ENCODE measurements at regions not wholly inside any gene's neighbourhood (a gene's known extent, or its start where the extent isn't known, plus 50 kb on each side); places are given as distances from the start of the nearest gene placed in this dataset.

DNA sequence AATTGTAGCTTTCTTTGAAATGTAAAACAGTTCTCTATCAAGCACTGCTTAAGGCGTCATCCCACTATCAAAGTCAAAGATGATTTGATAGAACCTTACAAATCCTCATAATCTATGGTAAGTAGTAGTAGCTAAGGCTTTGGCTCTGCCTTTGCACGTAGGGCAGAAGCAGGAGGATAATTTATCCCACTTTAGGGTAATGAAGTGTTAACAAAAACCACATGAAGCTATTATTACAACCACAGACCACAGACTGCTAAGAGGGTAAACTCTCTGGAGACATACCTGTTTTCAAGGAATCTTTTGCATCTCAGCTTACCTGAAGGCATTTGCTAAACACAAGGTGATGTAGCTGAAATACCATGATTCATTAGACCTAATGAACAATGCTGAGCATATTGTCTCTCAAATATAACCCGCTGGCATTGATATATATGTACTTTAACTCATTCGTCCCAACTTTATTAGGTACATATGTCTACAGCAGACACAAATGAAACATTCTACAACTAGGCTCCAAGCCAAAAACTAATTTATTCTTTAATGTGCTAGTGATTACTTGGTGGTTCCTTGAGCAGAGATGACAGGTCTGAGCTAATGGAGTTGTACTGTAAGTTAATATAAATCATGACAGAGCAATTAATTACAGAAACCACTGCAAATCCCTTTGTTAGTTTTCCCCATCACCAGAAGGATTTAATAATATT lies 368.8 kb downstream of the ETNK1 start:
- DNase-seq = peak; percentile 36

DNA sequence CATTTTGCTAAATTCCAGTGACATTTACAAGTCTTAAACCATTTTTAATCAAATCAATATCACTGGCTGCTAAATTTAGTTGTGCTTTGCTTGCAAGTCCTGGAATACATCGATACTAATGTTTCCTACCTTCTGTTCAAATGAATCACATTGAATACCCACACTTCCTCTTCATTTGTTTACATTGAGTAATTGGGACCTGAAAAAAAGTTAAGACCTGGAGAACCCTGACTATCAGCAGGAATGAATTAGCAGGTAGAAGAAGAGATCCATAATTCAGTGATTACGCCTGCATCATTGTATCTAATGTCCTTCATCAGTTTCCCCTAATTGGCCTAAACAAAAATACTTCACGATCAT lies 369.3 kb downstream of the ETNK1 start:
- no peak for DNase-seq

DNA sequence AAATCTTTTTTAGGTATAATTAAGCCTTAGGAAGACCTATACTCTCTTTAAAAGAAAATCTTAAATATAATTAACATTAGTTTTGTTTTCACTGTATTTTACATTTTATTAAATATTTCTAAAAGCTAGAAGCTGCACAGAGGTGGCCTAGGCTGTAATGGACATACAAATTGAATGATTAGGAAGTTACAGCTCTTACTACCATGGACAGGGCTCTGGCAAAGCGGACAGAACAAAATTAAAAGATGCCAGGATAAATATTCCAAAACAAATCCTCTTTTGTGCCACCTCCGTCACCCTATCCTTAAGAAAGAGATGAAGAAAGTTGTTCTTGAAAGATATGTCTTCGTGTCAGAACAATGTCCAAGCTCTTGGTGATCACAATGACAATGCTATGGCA lies 376.5 kb downstream of the ETNK1 start:
- no peak for DNase-seq

DNA sequence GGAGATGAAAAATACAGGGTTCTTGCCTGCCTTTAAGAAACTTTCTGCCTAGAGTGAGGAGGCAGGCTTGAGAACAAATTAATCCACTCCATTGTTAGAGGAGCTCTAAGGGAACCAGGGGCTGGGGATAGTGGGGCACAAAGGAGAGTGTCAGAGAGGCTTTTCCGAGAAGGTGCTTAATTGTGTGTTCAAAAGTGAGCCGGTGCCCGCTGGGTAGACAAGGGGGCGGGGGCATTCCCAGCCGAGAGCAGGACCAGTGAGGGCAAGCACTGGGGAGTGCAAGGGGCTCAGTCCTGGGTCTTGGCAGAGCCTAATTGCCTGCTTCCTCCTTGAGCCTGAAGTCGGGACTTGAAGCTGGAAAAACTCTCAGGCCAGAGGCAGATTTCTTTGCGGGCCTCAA lies 377.4 kb downstream of the ETNK1 start:
- no peak for DNase-seq

DNA sequence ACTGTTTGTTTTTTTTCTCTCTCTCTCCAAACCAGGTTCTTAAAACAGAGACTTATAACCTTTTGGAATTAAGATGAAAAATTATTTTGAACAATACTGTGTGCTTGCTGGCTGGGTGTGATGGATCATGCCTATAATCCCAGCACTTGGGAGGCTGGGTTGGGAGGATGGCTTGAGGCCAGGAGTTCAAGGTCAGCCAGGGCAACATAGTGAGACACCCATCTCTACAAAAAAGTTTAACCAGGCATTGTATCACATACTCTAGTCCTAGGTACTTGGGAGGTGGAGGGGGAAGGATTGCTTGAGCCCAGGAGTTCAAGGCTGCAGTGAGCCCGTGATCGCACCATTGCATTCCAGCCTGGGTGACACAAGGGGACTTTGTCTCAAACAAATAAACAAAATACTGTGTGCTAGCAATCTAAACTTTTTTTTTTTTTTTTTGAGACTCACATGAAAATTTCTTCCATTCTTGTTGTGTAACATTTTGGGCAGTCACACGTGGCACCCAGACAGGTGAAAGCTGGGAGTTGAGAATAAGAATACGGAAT lies 379.6 kb downstream of the ETNK1 start:
- no peak for DNase-seq

DNA sequence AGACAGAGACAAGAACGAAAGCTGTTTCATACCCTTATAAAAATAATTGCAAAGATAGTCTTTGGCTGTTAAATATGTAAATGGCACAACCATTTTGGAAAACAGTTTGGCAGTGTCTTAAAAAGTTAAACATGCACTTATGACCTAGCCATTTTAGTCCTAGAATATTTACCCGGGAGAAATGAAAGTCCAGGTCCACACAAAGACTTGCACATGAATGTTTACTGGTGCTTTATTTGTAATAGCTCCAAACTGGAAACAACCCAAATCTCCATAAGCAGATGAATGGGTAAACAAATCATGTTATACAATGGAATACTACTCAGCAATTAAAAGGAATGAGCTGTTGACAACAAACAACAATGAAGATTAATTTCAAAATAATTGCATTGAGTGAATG lies 380.4 kb downstream of the ETNK1 start:
- no peak for DNase-seq

DNA sequence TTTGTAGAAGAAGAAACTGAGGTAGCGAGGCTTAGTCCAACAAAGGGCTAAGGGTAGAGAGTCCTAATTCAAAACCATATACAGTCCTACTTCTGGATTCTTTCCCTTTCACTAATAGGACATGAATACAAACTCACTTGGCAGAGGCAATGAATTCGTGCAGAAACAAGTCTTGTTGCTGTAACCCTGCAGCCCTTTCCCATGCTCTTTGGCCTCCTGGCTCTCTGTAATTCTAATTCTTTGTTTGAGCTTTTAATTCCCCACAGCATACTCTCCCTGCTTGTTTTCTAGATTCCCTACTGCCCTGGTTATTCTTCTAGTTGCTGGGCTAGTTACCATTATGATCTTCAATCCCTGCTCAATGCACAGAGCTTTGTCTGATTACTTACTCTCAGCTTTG lies 381.4 kb downstream of the ETNK1 start:
- no peak for DNase-seq

DNA sequence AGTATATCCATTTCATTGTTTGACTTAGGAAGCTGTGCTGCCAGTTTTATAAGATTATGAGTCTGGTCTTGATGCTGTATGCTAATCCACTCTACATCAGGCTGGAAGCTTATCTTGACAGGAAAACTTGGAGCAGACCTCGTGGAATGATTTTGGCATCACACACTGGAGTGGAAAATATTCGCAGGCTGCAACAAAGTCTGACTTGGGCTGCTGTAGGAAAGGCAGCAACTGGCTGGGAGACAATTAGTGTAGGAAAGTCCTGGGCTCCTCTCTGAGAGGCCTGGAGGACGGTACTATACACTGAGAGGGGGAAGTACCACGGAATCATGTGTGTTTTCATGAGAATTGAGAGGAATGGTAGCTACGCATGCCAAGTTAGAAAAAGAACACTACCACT lies 383.7 kb downstream of the ETNK1 start:
- DNase-seq = no peak

DNA sequence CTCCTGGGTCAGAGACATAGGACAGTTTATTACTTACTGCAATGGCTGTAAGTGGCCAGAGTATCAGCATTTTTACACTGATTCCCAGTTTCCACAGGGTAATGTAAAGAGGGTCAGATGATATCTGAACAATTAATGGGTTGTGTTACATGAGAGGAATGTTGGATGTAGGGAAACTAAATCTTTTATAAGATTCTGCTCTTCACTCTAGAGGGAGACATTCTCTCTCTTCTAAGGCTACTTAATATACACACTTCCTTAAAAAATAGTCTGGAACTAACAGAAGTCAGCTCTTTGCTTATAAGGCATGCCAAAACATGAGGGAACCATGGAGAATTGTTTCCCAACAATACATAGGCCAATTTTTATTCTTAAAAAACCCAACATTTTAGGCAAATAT lies 389.8 kb downstream of the ETNK1 start:
- DNase-seq = no peak

DNA sequence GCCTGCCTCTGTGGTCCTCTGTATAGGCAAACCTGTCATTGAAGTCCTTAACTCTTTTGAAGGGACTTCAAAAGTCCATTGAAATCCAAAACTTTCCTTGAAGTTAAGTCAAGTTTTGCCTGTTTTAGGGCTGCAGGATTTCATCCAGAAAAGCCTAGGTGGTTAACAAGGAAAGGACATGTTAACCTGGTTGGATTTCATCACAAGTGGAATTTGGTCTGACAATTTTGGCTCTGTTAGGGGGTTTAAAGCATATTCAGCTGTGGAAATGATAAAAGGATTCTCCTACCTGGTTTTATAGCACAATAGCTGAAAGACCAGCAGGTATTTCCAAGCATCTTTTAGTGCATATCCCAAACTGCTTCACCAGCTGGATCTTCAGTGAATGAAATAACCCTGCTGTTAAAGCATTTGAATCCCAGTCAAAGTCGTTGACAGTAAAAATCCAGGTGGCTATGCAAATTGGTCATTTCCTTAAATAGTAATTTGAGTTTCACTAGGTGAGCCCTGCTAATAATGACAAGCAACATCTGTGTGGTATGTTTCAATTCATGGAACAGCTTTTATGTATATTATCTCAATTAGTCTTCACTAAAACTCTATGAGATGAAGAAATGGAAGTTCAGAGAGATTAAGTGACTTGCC lies 400.5 kb downstream of the ETNK1 start:
- DNase-seq = no peak

DNA sequence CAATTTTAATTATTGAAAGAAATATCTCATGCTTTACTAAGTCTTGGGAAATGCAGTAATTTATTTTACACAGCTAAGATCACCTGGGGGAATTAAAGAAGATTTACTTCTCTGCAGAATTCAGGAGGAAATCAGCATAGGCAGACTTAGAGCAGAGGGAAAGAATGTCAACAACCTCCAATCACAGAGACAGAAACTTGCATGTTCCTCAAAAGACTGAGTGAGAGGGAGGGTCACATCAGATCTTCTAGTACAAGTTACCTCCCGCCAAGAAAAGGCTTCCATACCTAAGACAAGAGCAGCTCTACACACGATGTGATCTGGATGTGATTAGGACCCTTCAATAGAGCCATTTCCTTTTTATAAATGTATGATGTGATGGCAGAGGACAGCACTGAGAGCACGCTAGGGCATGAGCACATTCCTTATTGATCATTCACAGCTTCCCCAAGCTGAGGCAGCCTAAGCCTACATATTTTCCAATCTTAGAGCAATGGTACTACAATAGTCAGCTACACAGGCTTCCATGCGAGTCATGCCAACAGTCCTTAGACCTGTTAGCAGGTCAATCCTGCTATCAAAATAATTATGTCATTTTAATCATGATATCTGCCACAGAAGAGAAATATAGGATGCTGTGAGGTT lies 403.3 kb downstream of the ETNK1 start:
- DNase-seq = no peak

DNA sequence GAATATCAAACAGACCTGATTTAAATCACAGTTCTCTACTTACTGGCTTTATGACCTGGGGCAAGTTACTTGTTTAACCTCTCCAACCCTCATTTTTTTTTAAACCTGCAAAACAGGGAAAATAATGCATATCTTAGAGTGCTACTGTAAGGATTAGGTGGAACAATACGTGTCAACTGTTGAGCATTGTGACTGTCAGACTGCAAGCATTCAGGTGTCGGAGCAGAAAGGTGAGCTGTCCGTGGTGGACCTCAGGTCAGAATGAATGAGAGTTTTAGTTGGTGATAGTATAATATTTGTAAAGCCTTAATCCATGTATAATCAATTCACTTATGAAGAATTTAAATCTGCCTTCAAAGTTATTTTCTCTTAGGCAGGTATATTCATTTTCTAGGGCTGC lies 404.2 kb downstream of the ETNK1 start:
- DNase-seq = no peak

DNA sequence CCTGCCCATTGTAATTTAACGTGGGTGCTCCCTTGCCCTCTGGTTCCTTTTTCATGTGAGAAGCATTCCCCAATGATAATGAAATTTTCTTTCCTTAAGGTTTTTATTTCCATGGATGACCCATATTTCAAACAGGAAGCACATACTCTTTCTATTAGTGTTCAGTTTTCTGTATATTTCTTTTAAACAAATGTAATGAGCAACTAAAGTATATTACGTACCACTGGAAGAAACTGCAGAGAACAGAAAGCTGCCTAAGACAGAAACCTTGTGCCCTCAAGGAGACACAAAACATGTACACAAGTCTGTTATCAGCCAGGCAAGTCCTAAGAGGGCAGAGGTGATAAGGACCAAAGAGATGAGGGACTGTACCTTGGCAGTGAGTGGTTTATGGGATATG lies 414.9 kb downstream of the ETNK1 start:
- no peak for DNase-seq

DNA sequence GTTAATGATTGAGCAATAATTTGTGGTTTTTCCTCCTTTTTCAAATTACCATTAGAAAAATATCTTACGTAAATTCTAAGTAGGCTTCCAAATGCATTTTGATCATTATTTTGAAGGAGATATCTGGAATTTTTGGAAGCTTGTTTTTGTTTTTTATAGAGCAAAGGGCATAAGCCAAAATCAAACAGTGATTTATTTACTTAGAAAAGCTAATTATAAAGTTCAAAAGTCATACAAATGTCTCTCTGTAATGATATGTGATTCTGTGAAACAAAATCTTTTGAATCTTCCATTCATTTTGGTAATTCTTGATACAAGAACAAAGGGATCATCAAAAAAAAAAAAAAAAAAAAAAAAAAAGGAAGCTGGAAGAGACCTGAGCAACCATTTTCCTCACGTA lies 416.8 kb downstream of the ETNK1 start:
- no peak for DNase-seq

DNA sequence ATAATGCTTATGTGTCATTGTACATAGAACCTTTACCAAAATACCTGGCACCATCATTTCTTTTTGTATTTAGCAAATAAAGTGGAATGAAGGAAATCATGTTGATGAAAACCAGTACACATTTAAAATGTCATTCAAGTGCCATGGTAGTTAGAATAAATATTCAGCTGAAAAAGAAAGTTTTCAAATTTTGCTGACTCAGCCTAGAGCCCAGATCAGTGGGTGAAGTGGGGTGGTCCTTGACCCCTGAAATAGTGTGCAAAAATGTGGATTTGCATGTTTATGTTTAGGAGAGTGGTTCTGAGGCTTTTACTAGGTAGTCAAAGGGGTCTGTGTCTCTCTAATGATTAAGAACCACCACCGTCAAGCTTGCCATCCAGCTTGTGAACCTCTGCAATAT lies 418.7 kb downstream of the ETNK1 start:
- no peak for DNase-seq

DNA sequence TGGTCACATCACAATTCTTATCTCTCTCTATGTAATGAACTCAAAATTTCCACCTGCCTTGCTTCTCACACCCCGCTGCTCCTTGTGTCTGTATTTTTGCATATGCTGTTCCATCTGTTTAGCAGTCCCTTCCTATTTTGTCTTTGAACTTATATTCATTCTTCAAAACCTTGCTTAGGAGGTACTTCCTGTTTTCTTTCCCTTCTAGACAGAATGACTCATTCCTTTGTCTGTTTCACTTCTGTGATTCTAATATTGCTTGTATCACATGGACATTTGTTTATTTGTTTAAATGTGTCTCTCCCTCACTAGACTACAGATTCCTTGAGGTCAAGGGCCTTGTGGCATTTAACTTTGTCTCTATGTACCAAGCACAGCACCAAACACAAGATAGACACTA lies 424.2 kb downstream of the ETNK1 start:
- DNase-seq = no peak

DNA sequence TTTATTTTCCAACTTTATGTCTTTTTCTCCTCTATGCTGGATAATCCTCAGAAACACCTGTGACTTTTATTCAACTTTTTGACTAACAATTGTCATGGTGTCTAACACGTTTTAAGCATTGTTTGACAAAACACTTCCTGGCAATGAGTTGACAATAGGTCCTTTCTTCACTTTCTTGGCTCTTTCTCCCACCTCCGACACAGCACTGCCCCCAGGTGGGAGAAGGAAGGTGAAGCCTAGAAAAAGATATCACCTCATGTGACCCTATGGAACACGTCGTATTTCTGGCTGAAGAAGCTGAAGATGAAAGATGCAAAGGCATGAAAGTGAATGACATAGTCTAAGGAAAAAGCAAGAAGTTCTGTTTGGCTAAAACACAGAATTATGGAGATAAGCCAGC lies 430.0 kb downstream of the ETNK1 start:
- DNase-seq = peak; percentile 12

DNA sequence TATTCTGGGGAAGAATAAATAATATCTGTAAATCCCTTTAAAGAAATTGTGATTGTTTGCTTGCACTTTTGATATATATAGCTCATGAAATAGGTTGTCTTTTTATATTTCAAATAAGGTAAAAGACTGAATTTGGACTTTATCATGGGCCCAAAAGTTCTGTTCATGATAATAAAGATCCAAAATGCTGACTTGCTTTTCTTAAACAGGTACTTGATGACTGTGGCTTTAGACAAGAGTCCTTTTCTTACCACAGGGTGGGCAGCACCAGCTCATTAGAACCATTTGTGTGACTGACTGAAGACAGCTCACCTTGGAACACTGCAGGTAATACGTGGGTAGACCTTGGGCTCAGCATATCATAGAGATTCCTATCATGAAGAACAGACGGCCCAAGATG lies 432.6 kb downstream of the ETNK1 start:
- no peak for DNase-seq

DNA sequence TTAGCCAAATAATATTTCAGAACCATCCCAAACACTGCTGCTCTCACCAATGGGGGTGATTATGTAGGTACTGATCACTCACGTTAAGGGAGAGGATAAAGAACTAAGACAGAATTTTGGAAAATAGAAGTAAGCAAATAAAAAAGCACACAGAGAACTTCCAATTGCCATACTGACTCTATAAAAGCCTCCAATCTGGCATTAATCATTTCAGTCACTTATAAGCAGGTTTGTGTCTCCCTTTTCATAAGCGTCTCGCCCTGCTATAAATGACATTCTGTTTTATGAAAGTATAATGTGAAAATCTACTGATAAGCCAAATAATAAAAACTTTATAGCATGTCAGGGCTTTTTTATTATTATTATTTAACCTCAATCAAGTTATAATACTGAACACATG lies 435.2 kb downstream of the ETNK1 start:
- no peak for DNase-seq

DNA sequence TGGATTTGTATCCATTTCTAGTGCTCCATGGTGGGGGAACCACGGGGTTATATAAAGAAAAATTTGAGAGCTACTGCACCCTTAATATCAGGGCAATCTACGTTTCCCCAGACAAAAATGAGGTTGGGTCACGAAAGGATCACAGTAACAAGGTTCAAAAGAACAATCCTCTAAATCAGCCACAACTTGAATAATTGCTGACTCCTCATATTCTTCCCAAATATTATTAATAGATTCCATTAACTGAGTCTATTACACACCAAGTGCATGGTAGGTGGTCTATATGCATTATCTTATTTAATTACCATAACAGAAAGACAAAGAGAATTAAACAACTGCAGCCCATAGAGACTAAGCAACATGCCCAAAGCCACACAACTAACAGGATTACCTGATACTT lies 438.2 kb downstream of the ETNK1 start:
- no peak for DNase-seq

DNA sequence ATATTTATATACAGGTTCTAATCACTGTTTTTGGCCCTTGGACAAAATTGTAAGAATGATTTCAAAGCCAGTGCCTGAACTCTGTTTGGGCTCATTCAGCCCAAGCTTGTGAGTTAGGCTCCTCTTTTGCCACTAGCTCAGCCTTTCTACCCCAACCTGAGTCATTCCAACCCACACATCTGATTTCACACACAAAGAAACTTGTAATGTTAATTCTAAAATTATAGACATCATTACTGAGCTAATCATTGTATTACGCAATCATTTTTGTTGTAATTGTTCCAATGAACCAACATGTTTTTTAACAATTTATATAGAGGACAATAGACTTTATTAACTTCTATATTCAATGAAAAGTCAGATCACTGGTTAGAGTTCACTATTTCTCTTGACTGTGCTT lies 441.1 kb downstream of the ETNK1 start:
- no peak for DNase-seq

DNA sequence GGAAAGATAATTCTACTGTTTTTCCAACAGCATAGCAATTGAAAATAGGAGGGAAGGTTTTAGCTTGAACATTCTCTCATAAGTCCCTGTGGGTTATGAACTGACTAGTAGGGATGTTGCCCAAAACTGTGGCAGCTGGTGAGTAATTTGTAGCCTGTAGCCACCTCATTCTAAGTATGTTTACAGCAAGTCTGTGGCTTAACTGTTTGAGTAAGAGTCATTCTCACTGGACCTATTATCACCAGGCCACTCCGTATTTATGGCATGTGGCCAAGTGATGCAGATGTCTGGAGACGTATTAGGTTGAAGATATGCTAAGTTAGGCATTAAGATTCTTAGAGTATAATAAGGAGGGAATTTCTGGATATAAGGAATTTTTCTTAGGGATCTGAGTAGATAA lies 458.3 kb downstream of the ETNK1 start:
- peak; percentile 71 for DNase-seq

DNA sequence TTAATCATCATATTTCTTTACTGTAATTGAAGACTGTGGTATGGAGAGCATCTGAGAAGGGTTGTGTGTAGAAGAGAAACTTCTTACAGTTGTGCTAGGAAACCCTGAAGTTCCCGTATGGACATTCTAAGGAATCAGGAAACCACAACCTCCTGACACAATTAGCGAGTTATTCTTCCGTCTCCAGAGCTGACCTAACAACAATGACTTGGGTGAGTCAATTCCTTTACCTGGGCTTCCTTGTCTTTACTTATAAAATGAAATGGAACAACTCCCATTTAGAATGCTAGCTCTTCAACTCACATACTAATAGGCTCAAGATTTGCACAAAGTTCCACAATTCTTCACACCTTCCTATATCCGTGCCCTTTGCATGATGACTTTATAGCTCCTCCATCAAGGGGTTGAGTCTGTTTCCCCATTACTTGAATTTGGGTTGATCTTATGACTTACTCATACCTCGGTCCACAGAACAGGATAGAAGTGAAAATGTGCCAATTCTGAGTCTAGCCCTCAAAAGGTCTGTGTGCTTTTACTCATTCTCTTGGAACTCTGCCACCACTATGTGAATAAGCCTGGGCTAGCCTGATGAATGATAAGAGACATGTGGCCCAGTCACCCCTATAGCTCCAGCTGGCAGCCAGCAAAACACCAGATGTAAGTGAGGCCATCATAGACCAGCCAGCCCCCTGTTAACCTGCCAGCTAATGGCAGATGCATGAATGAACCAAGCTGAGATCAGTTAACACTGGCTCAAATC lies 459.4 kb downstream of the ETNK1 start:
- peak; percentile 79 for DNase-seq

DNA sequence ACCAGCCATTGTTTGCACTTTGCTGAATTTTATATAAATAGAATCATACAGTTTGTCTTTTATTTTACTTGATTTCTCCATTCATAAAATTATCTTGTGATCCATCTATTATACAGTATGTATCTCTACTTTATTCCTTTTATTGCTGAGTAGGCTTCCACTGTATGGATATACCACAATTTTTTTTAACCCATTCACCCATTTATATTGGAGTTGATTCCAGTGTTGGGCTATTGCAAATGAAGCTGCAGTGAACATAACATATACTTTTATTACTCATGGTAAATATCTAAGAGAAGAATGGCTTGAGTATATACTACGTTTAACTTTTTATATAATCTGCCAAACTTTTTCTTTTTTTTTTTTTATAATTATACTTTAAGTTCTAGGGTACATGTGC lies 463.6 kb downstream of the ETNK1 start:
- DNase-seq = no peak

Measured in fibroblast of skin of right biceps (primary cell).